ENCODE measurements at regions not wholly inside any gene's neighbourhood (a gene's known extent, or its start where the extent isn't known, plus 50 kb on each side); places are given as distances from the start of the nearest gene placed in this dataset.

GRCh38 chr13:86446311-86446710, 647.1 kb upstream of the SLITRK6 start:
- no peak for TF ChIP-seq CTCF (optimal IDR thresholded peaks at IDR 0.05 in 1 of 3, IDR thresholded peaks at IDR 0.05 in 1 of 3, conservative IDR thresholded peaks at IDR 0.05 in 1 of 3; ENCODE audit: extremely low read depth in 1 of 3, insufficient read depth in 2 of 3, low read length in 3 of 3)
- no peak for TF ChIP-seq EZH2 (IDR thresholded peaks at IDR 0.05; ENCODE audit: low read length)
